Ishikawa (cell line): ENCODE measurements at regions not wholly inside any gene's neighbourhood (a gene's known extent, or its start where the extent isn't known, plus 50 kb on each side); places are given as distances from the start of the nearest gene placed in this dataset.

Experiments
- TAF1 ChIP-seq: IDR thresholded peaks from 2 replicates; pipeline ENCODE4 v1.6.1; 2012; ENCODE audit warnings: low read depth, mild to moderate bottlenecking
- TF ChIP-seq, protein P1 (sequence below): IDR thresholded peaks from 2 replicates; pipeline ENCODE4 v1.6.1; 2012
- TF ChIP-seq, protein P2 (sequence below): IDR thresholded peaks from 2 replicates; pipeline ENCODE4 v1.6.1; 2012; ENCODE audit warnings: low read depth, mild to moderate bottlenecking

DNA sequence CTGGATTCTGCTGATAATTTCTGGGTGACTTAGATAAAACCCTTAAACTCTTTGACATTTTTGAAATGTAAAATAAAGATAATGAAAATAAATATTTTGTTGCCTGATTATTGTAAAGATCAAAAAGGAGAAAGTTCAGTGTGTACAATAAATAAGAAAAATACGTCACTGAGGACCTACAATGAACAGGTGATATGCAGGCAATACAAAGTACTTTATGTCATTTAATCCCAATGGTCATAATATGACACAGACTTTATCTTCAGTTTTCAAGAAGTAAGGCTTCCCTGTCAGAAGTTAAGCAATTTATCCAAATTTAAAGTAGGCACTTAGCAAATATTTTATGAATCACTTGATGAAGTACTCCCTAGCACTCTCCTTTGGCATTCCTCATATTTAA lies 532.8 kb downstream of the GBA3 start:
- TF ChIP-seq, protein P1, sequence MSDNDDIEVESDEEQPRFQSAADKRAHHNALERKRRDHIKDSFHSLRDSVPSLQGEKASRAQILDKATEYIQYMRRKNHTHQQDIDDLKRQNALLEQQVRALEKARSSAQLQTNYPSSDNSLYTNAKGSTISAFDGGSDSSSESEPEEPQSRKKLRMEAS = no peak
- TF ChIP-seq TAF1 = no peak
- TF ChIP-seq, protein P2, sequence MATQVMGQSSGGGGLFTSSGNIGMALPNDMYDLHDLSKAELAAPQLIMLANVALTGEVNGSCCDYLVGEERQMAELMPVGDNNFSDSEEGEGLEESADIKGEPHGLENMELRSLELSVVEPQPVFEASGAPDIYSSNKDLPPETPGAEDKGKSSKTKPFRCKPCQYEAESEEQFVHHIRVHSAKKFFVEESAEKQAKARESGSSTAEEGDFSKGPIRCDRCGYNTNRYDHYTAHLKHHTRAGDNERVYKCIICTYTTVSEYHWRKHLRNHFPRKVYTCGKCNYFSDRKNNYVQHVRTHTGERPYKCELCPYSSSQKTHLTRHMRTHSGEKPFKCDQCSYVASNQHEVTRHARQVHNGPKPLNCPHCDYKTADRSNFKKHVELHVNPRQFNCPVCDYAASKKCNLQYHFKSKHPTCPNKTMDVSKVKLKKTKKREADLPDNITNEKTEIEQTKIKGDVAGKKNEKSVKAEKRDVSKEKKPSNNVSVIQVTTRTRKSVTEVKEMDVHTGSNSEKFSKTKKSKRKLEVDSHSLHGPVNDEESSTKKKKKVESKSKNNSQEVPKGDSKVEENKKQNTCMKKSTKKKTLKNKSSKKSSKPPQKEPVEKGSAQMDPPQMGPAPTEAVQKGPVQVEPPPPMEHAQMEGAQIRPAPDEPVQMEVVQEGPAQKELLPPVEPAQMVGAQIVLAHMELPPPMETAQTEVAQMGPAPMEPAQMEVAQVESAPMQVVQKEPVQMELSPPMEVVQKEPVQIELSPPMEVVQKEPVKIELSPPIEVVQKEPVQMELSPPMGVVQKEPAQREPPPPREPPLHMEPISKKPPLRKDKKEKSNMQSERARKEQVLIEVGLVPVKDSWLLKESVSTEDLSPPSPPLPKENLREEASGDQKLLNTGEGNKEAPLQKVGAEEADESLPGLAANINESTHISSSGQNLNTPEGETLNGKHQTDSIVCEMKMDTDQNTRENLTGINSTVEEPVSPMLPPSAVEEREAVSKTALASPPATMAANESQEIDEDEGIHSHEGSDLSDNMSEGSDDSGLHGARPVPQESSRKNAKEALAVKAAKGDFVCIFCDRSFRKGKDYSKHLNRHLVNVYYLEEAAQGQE = no peak
